ENCODE measurements at regions not wholly inside any gene's neighbourhood (a gene's known extent, or its start where the extent isn't known, plus 50 kb on each side); places are given as distances from the start of the nearest gene placed in this dataset.

- H3K4me3 ChIP-seq (replicated peaks in 1 of 4; ENCODE audit: control extremely low read depth in 1 of 4, insufficient read depth in 1 of 4, low read depth in 3 of 4, low read length in 4 of 4): no peak overlapping the region
- peak in 1 of 2 donors; percentile 30 for DNase-seq (ENCODE audit: low read depth in 2 of 2)
- TF ChIP-seq EZH2 (IDR thresholded peaks at IDR 0.05; ENCODE audit: low read length, missing control alignments) (no peak), CTCF (conservative IDR thresholded peaks at IDR 0.05 in 1 of 2, IDR thresholded peaks at IDR 0.05 in 1 of 2; ENCODE audit: low read depth in 1 of 2, low read length in 2 of 2) (no peak)
Measured at GRCh38 chr21:33998402-33998801, 75.0 kb upstream of the MRPS6 start.

GRCh38 chr21:33997436-33997835, 75.9 kb upstream of the MRPS6 start:
- Histone ChIP-seq H3K27me3 (ENCODE audit: control insufficient read depth, insufficient read depth, low read length) (no peaks in the 10 kb centered on the region), H3K4me3 (replicated peaks in 1 of 4; ENCODE audit: control extremely low read depth in 1 of 4, insufficient read depth in 1 of 4, low read depth in 3 of 4, low read length in 4 of 4) (no peak overlapping the region), H3K36me3 (ENCODE audit: control insufficient read depth, insufficient read depth, low read length) (no peaks in the 10 kb centered on the region), H3K9ac (ENCODE audit: insufficient read depth, low read length) (no peak overlapping the region), H3K9me3 (ENCODE audit: control insufficient read depth, insufficient read depth, low read depth, low read length) (no peaks in the 10 kb centered on the region), H3K4me2 (ENCODE audit: extremely low read depth, insufficient read depth, low read length) (no peak overlapping the region), H3K27ac (ENCODE audit: insufficient read depth, low read length) (no peak overlapping the region), H3K79me2 (ENCODE audit: control insufficient read depth, insufficient read depth, low read length) (no peaks in the 10 kb centered on the region), H2AFZ (ENCODE audit: low read length) (no peak overlapping the region), H3K4me1 (ENCODE audit: control insufficient read depth, extremely low read depth, insufficient read depth, low read length) (no peaks in the 10 kb centered on the region), H4K20me1 (ENCODE audit: control insufficient read depth, extremely low read depth, insufficient read depth, low read length) (no peaks in the 10 kb centered on the region)
- DNase-seq (ENCODE audit: low read depth in 2 of 2): no peak
- TF ChIP-seq EZH2 (IDR thresholded peaks at IDR 0.05; ENCODE audit: low read length, missing control alignments) (no peak), CTCF (conservative IDR thresholded peaks at IDR 0.05 in 1 of 2, IDR thresholded peaks at IDR 0.05 in 1 of 2; ENCODE audit: low read depth in 1 of 2, low read length in 2 of 2) (no peak)

More at GRCh38 chr21:33998402-33998801, 75.0 kb upstream of the MRPS6 start:
- H3K4me1 ChIP-seq (ENCODE audit: control insufficient read depth, extremely low read depth, insufficient read depth, low read length): no peaks in the 10 kb centered on the region
- no peaks in the 10 kb centered on the region for H4K20me1 ChIP-seq (ENCODE audit: control insufficient read depth, extremely low read depth, insufficient read depth, low read length)
- H3K79me2 ChIP-seq (ENCODE audit: control insufficient read depth, insufficient read depth, low read length): no peaks in the 10 kb centered on the region
- H2AFZ ChIP-seq (ENCODE audit: low read length): no peak overlapping the region
- H3K4me2 ChIP-seq (ENCODE audit: extremely low read depth, insufficient read depth, low read length): no peak overlapping the region
- no peaks in the 10 kb centered on the region for H3K36me3 ChIP-seq (ENCODE audit: control insufficient read depth, insufficient read depth, low read length)
- no peaks in the 10 kb centered on the region for H3K9me3 ChIP-seq (ENCODE audit: control insufficient read depth, insufficient read depth, low read depth, low read length)
- no peak overlapping the region for H3K27ac ChIP-seq (ENCODE audit: insufficient read depth, low read length)
- no peak overlapping the region for H3K9ac ChIP-seq (ENCODE audit: insufficient read depth, low read length)
- no peaks in the 10 kb centered on the region for H3K27me3 ChIP-seq (ENCODE audit: control insufficient read depth, insufficient read depth, low read length)

GRCh38 chr21:33994373-33994772, 78.8 kb upstream of the ATP5PO start:
- Histone ChIP-seq H3K4me1 (ENCODE audit: control insufficient read depth, extremely low read depth, insufficient read depth, low read length) (no peaks in the 10 kb centered on the region), H3K27me3 (ENCODE audit: control insufficient read depth, insufficient read depth, low read length) (no peaks in the 10 kb centered on the region), H3K9ac (ENCODE audit: insufficient read depth, low read length) (no peak overlapping the region), H3K4me3 (replicated peaks in 1 of 4; ENCODE audit: control extremely low read depth in 1 of 4, insufficient read depth in 1 of 4, low read depth in 3 of 4, low read length in 4 of 4) (no peak overlapping the region), H3K27ac (ENCODE audit: insufficient read depth, low read length) (no peak overlapping the region), H3K79me2 (ENCODE audit: control insufficient read depth, insufficient read depth, low read length) (no peaks in the 10 kb centered on the region), H2AFZ (ENCODE audit: low read length) (no peak overlapping the region), H3K9me3 (ENCODE audit: control insufficient read depth, insufficient read depth, low read depth, low read length) (no peaks in the 10 kb centered on the region), H3K4me2 (ENCODE audit: extremely low read depth, insufficient read depth, low read length) (no peak overlapping the region), H3K36me3 (ENCODE audit: control insufficient read depth, insufficient read depth, low read length) (no peaks in the 10 kb centered on the region), H4K20me1 (ENCODE audit: control insufficient read depth, extremely low read depth, insufficient read depth, low read length) (no peaks in the 10 kb centered on the region)
- no peak for DNase-seq (ENCODE audit: low read depth in 2 of 2)
- no peak for TF ChIP-seq CTCF (conservative IDR thresholded peaks at IDR 0.05 in 1 of 2, IDR thresholded peaks at IDR 0.05 in 1 of 2; ENCODE audit: low read depth in 1 of 2, low read length in 2 of 2)
- no peak for TF ChIP-seq EZH2 (IDR thresholded peaks at IDR 0.05; ENCODE audit: low read length, missing control alignments)

All from fibroblast of lung (primary cell).